ENCODE measurements at regions not wholly inside any gene's neighbourhood (a gene's known extent, or its start where the extent isn't known, plus 50 kb on each side); places are given as distances from the start of the nearest gene placed in this dataset.

GRCh38 chr14:34122081-34122480 lies 171.2 kb upstream of the EGLN3 start:
- TF ChIP-seq EZH2phosphoT487 (IDR thresholded peaks at IDR 0.05; ENCODE audit: low read depth) (no peak), CTCF (IDR thresholded peaks at IDR 0.05; ENCODE audit: low read depth, low read length) (no peak)

Data from OCI-LY3 (cell line).